ENCODE measurements at regions not wholly inside any gene's neighbourhood (a gene's known extent, or its start where the extent isn't known, plus 50 kb on each side); places are given as distances from the start of the nearest gene placed in this dataset.
A peak's percentile ranks its signal among the peaks of the same experiment; 100 is the strongest.

GRCh38 chr7:68209486-68209885 is 1212.9 kb downstream of the TYW1 start:
- DNase-seq (ENCODE audit: low read depth in 1 of 2, low spot score in 2 of 2) (no peak), FAIRE-seq (peak; percentile 7)
- H4K20me1 ChIP-seq (replicated peaks in 1 of 2; ENCODE audit: control insufficient read depth in 1 of 2, insufficient read depth in 2 of 2, low read length in 2 of 2), result no peaks in the 10 kb centered on the region
- H4K91ac ChIP-seq (replicated peaks; ENCODE audit: insufficient read length, low read length), result no peak overlapping the region
- no peak overlapping the region for H2BK12ac ChIP-seq (ENCODE audit: low read depth, low read length)
- H3K14ac ChIP-seq (ENCODE audit: insufficient read length), result no peak overlapping the region
- no peaks in the 10 kb centered on the region for H3K79me2 ChIP-seq (ENCODE audit: control insufficient read depth in 1 of 2, insufficient read depth in 2 of 2, low read length in 2 of 2)
- H3K9me3 ChIP-seq (ENCODE audit: insufficient read depth in 2 of 2, low read depth in 1 of 2, low read length in 1 of 2), result no peaks in the 10 kb centered on the region; a peak in 1 of 4 replicates
- H3K4me3 ChIP-seq (ENCODE audit: extremely low read depth in 1 of 4, insufficient read depth in 2 of 4, low read depth in 3 of 4, low read length in 4 of 4), result no peak overlapping the region
- H3K4ac ChIP-seq (replicated peaks; ENCODE audit: insufficient read length, low read depth, low read length), result no peak overlapping the region
- H4K8ac ChIP-seq (ENCODE audit: extremely low read depth, insufficient read depth, low read length), result no peak overlapping the region
- CTCF ChIA-PET (ENCODE audit: partially characterized antibody), result no interaction called here
- H3K56ac ChIP-seq (replicated peaks; ENCODE audit: insufficient read length, low read depth, low read length), result no peak overlapping the region
- H3K23me2 ChIP-seq (ENCODE audit: low read depth, low read length), result peaks cover 3% of the 10 kb centered on the region; the same call in 1 of the 2 replicates
- no peak overlapping the region for H2BK120ac ChIP-seq (replicated peaks; ENCODE audit: low read depth, low read length)
- no peak overlapping the region for H3K27ac ChIP-seq (ENCODE audit: low read depth, low read length)
- H4K5ac ChIP-seq (ENCODE audit: insufficient read length, low read depth, low read length), result no peak overlapping the region
- H3K27me3 ChIP-seq (replicated peaks in 1 of 4; ENCODE audit: control insufficient read depth in 3 of 4, extremely low read depth in 1 of 4, insufficient read depth in 3 of 4, low read length in 3 of 4), result no peaks in the 10 kb centered on the region
- H3K36me3 ChIP-seq (ENCODE audit: control insufficient read depth in 2 of 4, insufficient read depth in 4 of 4, low read length in 3 of 4), result no peaks in the 10 kb centered on the region
- no peak overlapping the region for H2BK5ac ChIP-seq (ENCODE audit: low read depth, low read length)
- no peaks in the 10 kb centered on the region; a peak in 1 of 7 replicates for H3K4me1 ChIP-seq (replicated peaks in 1 of 4; ENCODE audit: control insufficient read depth in 3 of 4, insufficient read depth in 4 of 4, low read length in 3 of 4)
- WGBS, 2 experiments (ENCODE audit: extremely low coverage in 1 of 2, insufficient coverage in 1 of 2, insufficient read length in 1 of 2, insufficient replicate concordance in 2 of 2, low coverage in 1 of 2, low lambda C conversion rate in 2 of 2, missing lambda C conversion rate in 1 of 2), result 87% methylated on average over 6 of the region's 6 CpGs; no CpG with 5 or more reads in 1 of the 2 experiments
- no peaks in the 10 kb centered on the region for H3K79me1 ChIP-seq (ENCODE audit: low read depth, low read length)
- H3K18ac ChIP-seq (ENCODE audit: extremely low read depth, low read length), result no peak overlapping the region
- no peak overlapping the region; the same call in 1 of the 2 replicates for H2AFZ ChIP-seq (ENCODE audit: low read length)
- H3K4me2 ChIP-seq (ENCODE audit: insufficient read depth in 1 of 2, low read depth in 2 of 2, low read length in 2 of 2), result no peak overlapping the region
- POLR2A ChIA-PET (ENCODE audit: partially characterized antibody), result no interaction called here
- H2BK20ac ChIP-seq (ENCODE audit: low read length), result no peak overlapping the region
- no peak overlapping the region for H3K23ac ChIP-seq (ENCODE audit: insufficient read length)
- H3K9ac ChIP-seq (replicated peaks in 1 of 4; ENCODE audit: extremely low read depth in 1 of 4, low read depth in 3 of 4, low read length in 3 of 4), result no peak overlapping the region
- H2BK15ac ChIP-seq (ENCODE audit: low read length), result no peak overlapping the region
- no peak overlapping the region for H2AK5ac ChIP-seq (ENCODE audit: low read depth, low read length)
- TF ChIP-seq SIRT6 (IDR thresholded peaks at IDR 0.05; ENCODE audit: low read length), result no peak
- no peak for TF ChIP-seq POU5F1 (IDR thresholded peaks at IDR 0.05; ENCODE audit: low read depth, low read length)
- no peak for TF ChIP-seq RXRA (IDR thresholded peaks at IDR 0.05; ENCODE audit: insufficient read depth, low read depth, low read length)
- TF ChIP-seq SUZ12 (IDR thresholded peaks at IDR 0.05; ENCODE audit: low read length), result no peak
- no peak for TF ChIP-seq JUND (IDR thresholded peaks at IDR 0.05; ENCODE audit: low read length)
- TF ChIP-seq TCF12 (IDR thresholded peaks at IDR 0.05; ENCODE audit: low read depth, low read length), result no peak
- no peak for TF ChIP-seq BCL11A (IDR thresholded peaks at IDR 0.05; ENCODE audit: low read depth in 2 of 2, low read length in 2 of 2)
- TF ChIP-seq SAP30 (IDR thresholded peaks at IDR 0.05; ENCODE audit: insufficient read depth, insufficient replicate concordance, low read length), result no peak
- no peak for TF ChIP-seq NANOG (IDR thresholded peaks at IDR 0.05; ENCODE audit: insufficient read depth, low read depth, low read length, poor library complexity, severe bottlenecking)
- TF ChIP-seq CBX5 (IDR thresholded peaks at IDR 0.05; ENCODE audit: low read depth, low read length), result no peak
- no peak for TF ChIP-seq BRCA1 (IDR thresholded peaks at IDR 0.05; ENCODE audit: low read depth, low read length)
- no peak for TF ChIP-seq EP300 (IDR thresholded peaks at IDR 0.05; ENCODE audit: borderline replicate concordance in 1 of 2, low read depth in 2 of 2, low read length in 2 of 2)
- TF ChIP-seq POLR2A (IDR thresholded peaks at IDR 0.05; ENCODE audit: control extremely low read depth in 1 of 2, low read depth in 2 of 2, low read length in 2 of 2), result no peak
- no peak for TF ChIP-seq CEBPB (IDR thresholded peaks at IDR 0.05; ENCODE audit: low read depth, low read length)

All from H1 (cell line).